ENCODE measurements at regions not wholly inside any gene's neighbourhood (a gene's known extent, or its start where the extent isn't known, plus 50 kb on each side); places are given as distances from the start of the nearest gene placed in this dataset.

DNA sequence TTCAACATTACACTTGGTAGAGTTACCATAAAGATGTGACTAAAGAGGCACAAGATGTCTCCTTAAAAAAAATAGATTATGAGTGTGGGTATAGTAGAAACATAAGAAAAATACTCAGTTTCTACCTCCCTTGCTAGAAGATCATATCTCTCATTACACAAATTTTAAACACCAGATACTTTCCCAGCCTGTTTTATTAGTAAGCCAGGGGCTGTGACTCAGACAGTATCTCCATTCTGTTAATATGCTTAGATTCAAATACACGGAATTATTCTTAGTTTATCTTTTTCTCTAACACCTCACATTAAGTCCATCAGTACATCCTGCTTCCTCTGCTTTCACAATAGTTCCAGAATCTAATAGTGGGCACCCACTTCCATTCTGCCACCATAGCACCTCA, 561.8 kb upstream of the ADAMTS5 start:
- TF ChIP-seq, protein P1, sequence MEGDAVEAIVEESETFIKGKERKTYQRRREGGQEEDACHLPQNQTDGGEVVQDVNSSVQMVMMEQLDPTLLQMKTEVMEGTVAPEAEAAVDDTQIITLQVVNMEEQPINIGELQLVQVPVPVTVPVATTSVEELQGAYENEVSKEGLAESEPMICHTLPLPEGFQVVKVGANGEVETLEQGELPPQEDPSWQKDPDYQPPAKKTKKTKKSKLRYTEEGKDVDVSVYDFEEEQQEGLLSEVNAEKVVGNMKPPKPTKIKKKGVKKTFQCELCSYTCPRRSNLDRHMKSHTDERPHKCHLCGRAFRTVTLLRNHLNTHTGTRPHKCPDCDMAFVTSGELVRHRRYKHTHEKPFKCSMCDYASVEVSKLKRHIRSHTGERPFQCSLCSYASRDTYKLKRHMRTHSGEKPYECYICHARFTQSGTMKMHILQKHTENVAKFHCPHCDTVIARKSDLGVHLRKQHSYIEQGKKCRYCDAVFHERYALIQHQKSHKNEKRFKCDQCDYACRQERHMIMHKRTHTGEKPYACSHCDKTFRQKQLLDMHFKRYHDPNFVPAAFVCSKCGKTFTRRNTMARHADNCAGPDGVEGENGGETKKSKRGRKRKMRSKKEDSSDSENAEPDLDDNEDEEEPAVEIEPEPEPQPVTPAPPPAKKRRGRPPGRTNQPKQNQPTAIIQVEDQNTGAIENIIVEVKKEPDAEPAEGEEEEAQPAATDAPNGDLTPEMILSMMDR (IDR thresholded peaks at IDR 0.05; ENCODE audit: insufficient read depth, low read depth, low read length), result no peak
- TF ChIP-seq EZH2 (IDR thresholded peaks at IDR 0.05; ENCODE audit: insufficient read depth, low read length), result no peak
